ENCODE measurements at regions not wholly inside any gene's neighbourhood (a gene's known extent, or its start where the extent isn't known, plus 50 kb on each side); places are given as distances from the start of the nearest gene placed in this dataset.

DNA sequence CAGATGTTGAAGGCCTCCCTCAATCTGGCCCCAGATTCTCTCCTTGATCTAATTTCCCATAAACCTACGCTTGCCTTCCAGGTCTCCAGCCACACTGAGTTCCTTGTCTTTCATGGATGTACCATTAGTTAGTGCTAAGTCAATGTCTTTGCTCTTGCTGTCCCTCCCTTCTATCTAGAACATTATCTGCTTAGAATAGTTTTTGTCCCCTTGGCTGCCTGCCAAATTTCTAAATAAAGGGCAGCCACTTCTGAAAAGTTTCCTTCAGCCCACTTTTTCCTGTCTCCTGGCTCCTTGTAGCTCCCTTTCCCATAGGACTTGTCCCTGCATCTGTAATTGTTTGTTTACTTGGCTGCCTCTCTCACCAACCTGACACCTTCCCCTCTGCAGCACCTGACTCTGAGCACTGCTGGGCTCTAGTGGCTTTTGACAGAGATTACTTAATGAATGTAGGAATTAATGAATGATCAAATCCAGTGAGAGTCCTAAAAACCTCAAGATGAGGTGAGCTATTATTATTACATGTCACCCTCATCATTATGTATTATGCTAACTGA is 58.3 kb downstream of the CXCL12 start:
- DNase-seq (ENCODE audit: low spot score): no peak

DNA sequence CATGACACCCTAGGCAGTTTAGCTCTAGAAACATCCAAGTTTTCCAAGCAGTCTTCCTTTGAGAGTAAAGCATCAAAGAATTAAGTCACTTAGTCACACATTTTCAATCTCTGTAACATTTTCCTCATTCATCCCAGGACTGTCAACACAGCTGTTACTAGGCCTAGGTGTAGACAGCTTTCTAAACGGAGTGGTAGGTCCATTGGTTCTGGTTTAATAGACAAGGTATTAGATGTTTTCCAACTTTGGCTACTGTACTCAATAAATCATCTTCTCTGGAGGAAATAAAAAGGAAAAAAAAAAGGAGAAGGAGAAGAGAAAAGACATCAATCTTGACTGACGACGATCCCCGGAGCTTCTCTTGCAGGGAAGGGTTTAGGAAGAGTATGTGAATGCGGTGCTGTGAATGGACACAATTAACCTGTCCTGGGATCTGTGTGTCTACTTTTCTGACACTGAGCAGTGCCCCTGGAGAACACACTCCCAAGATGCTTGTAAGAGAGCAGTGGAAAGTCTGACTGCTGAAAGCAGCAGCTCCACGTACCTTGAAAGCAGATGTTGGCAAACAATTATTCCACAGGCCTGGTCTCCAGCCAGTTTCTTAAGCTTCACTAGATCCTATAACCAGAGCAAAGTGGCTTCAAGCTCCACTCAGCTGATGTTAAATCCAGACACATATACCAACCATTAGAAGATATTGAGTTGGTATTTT is 59.1 kb downstream of the CXCL12 start:
- DNase-seq (ENCODE audit: low spot score): no peak

DNA sequence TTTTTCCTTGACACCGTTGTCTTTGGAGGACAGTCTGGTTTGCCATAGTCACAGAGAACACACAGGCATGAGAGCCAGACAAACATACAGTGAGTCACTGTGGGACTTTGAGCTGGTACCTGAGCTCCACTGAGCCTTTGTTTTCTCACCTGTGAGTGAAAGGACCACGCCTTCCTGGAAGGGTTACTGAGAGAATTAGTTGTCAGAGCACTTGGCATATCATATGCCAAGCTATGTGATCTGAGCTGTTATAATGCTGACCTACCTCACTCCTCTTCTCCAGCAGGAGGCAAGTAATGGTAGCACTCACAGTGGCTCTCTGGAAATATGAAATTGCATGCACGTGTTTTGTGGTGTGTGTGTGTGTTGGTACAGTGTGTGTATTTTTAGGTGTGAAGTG is 59.7 kb downstream of the CXCL12 start:
- no peak for DNase-seq (ENCODE audit: low spot score)

DNA sequence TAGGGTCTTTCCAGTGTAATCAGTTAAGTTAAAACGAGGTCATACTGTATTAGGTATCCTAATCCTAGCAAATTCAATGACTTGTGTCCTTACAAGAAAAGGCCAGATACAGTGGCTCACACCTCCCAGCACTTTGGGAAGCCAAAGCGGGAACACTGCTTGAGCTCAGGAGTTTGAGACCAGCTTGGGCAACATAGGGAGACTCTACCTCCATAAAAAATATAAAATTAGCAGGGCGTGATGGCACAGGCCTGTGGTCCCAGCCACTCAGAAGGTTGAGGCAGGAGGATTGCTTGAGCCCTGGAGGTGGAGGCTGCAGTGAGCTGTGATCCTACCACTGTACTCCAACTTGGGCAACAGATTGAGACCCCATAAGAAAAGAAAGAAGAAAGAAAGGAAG is 61.1 kb downstream of the CXCL12 start:
- no peak for DNase-seq (ENCODE audit: low spot score)

DNA sequence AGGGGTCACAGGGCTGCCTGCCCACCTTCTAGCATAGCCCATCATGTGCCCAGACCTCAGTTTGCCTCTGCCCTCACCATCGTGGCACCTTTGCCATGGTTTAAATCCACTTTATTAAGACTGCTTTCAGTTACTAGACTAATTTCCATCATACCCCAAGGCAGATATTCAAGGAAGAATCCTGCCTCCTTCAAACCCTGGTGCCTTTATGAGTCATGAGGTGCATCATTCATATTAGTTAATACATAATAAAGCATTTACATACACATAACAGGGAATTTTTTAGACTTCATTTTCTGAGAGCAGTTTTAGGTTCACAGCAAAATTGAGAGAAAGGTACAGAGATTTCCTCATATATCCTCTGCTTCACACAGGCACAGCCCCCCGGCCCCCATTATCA is 62.8 kb downstream of the CXCL12 start:
- DNase-seq (ENCODE audit: low spot score): no peak

DNA sequence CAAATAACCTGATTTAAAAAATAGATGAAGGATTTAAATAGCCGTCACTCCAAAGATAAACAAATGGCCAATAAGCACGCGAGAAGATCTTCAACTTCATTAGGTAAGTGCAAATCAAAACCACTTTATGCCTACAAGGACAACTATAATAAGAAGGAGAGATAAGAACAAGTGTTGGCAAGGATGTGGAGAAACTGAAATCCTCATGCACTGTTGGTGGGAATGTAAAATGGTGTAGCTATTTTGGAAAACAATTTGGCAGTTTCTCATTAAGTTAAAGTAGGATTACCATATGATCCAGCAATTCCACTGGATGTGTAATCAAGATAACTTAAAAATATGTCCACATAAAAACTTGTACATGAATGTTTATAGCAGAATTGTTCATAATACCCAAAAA is 64.1 kb downstream of the CXCL12 start:
- DNase-seq (ENCODE audit: low spot score): no peak

DNA sequence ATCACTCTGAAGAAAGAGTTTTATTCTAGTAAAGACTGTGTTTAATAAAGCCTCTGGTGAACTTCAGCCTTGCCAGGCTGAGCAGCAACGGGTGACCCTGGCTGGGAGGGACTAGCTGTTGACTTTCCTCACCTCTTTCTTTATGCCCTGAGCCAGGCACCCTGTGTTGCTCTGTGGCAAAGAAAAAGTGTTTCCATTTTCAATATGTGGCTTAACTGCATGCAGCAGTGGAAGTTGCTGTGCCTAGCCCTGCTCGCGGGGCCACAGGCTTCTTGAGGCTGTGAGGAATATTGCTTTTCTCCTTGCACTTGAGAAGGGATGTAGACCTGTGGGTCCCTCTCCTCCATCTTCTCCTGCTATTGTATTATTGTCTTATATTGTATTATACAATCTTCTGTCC is 67.0 kb downstream of the CXCL12 start:
- no peak for DNase-seq (ENCODE audit: low spot score)

DNA sequence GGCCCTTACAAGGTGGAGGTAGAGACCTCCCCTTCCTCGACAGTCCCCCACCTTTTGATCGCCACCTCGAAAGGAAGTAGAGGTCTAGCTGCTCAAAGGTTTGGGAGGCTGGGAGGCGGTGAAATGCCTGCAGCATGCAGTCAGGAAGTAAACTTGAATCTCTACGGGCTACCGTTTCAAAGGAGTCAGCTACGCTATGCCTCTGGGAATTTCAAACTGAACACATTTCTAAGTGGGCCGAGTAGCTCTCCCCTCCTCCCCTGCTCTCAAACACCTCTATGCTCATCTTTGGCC is 68.0 kb downstream of the CXCL12 start:
- DNase-seq (ENCODE audit: low spot score): no peak

DNA sequence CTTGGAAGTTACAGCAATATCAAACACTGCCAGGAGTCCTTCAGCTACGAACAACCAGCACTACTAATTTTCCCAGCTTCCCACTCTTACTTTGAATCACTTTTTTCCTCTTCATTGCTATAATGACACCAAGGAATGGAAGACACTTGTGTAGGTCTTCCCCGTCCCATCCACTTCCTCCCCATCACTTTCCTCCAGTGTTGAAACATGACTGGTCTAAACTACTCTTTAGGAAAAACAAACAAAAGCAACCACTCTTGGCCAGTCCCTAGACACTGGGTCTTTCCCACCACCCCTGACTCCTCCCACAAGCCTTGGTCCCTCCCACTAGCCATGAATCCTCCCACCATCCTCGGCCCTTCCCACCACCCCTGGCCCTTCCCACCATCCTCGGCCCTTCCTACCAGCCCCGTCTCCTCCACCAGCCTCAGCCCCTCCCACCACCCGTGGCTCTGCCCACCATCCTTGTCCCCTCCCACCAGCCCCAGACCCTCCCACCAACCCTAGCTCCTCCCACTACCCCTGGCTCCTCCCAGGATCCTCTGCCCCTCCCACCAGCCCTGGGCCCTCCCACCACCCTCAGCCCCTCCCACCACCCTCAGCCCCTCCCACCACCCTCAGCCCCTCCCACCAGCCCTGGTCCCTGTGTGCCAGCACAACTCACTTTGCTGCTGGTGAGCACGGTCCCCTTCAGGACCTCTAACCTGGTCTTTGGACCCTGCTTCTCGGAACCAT is 68.5 kb downstream of the CXCL12 start:
- DNase-seq (ENCODE audit: low spot score): no peak

DNA sequence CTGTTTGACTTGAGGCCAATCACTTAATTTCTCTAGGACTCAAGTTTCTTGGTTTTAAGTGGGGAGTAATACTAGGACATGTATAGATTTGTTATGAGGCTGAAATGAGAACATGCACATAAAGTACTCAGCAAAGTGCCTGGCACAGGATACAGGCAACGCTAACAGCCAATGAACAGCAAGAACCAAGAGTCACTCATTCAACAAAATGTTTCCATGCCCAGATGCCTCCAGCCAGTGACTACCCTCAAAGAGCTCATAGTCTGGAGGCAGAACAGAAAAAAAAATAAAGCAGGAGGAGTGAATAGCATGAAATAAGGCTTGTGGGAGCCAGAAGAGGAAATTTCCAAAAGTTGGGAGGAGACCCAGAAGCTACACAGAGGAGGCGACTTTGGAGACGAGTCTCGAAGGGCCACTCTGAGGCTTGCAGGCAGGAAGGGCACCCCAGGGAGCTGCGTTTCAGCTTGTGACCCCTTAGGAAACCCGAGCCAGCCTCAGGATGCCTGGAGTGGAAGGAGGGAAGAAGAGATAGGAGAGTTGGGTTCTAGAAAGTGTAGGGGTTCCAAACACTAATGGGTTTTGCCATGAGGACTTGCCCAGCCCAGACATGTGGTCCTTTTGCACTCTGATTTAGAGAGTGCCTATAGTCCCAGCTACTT is 70.0 kb downstream of the CXCL12 start:
- no peak for DNase-seq (ENCODE audit: low spot score)

DNA sequence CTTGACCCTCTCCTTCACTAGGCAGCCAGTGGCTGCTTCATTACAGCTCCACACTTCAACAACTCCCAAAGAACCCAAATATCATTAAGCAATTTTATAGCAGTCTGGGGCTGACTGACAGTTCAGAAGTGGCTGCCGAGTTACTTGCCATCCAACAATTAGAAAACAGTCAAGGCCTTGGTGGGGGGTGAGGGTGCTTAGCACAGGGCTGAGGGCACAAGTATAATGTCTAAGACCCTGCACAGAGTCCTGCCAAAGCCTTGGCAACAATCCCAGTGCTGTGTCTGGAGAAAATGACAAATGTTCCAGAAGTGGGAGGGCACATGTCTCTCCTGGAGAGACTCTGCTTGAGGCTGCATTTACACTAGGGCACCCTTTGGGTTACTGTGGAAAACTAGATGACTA is 71.1 kb downstream of the CXCL12 start:
- no peak for DNase-seq (ENCODE audit: low spot score)

DNA sequence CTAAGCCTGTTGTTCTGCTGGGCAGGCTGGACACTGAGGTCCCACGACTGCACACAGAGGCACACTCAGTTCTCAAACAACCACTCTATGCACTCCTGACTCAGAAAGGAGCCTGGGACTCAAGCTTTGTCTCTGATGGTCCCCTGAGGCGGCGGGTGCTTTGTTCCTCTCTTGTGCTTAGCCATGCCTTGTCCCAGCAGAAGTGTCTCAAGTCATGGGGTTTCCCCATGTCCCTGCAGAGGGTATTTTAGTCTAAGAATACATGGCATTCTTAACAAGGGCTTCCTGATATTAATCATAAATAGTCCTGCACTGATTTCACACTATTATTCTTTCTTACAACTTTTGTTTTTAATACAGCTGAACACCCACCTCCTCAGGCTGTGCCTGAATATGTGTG is 72.5 kb downstream of the CXCL12 start:
- DNase-seq (ENCODE audit: low spot score): no peak

DNA sequence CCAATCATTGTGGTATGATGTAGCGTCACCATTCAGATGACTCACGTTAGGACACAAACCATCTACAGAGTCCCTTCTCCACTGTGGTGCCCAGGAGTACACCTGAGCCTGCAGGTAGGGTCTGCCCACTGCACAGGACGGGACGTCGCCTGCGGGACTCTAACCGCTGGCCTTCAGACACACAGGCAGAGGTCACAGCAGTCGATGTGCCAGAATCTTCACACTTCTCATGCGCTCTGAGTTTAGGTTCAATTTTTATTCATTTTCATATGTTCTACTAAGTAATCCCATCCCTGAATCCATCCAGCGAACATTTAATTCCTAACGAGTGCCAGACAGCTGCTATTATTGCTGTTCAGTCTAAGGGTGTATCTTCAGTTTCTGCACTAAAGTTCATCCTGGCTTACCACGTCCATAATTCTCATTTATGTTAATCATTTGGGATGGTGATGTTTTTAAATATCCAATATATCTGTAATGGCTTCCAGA is 73.3 kb downstream of the CXCL12 start:
- DNase-seq (ENCODE audit: low spot score): no peak

DNA sequence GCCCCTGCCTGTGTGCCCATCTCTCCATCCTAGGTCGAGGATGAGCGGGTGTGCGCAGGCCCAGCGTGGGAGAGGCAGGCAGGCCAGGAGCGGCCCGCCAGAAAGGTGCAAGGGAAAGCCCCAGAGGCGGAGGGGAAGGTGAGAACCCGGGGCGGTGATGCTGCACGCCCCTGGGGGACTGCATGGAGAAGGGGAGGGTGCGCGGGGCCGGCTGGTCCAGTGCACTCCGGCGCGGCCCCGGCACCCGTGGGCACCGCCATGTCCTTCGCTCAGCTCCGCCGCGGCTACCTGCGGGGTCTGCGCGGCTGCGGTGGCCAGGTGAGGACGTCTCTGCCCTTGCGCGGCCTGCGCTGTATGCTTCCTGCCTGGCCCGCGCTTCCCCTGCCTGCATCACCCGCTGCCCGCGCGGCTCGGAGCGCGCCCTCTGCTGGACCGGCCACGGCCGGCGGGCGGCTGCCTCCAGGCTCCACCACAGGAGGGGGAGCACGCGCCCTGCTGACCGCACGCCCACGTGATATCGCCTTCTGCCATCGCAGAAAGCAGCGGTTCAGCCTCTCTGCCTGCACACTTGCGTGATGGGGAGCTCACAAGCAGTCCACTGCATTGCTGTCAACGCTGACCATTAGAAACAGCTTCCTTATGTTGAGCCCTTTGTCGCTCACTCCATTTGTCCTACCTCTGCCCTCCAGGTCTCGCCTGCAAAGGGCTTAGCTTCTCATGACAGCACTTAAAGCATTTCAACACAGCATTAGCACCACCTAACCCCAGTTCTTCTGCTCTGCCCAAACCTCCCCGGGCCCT is 73.9 kb downstream of the CXCL12 start:
- no peak for DNase-seq (ENCODE audit: low spot score)

DNA sequence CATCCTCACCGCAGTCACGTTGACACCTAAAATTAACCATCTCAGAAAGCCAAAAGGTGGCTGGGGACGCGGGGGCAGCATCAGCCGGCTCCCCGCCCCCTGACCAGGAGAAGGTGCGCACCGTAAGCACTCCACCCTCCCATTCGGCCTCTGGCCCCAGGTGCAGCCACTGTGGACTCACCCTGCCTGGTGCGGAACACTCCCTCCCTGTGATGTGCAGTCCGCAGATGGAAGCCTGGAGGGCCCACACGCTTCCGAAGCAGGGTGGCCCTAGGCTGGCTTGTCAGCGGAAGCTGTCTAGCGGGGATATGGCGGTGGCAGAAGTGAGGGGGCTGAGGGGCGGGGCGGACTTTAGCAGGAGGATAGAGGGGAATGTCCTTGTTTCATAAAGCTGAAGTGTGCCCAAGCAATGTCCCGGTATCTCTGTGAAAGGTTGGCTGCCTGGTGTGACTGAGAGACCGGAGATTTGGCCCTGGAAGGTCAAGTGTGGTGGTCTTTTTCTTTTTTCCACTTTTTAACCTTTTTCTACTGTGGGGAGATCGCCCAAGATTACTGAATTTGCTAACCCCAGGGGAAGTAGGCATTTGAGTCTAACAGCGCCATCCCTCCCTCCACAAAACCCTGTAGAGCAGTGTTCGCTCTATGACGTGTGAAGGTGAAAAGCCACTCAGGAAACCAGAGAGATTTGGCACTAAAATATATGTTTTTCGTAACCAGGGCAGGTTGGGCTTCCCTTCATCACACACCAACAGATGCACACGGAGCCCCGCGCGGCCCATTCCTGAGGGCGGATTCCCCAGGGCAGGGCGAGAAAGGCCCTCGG is 74.7 kb downstream of the CXCL12 start:
- DNase-seq (ENCODE audit: low spot score): no peak

DNA sequence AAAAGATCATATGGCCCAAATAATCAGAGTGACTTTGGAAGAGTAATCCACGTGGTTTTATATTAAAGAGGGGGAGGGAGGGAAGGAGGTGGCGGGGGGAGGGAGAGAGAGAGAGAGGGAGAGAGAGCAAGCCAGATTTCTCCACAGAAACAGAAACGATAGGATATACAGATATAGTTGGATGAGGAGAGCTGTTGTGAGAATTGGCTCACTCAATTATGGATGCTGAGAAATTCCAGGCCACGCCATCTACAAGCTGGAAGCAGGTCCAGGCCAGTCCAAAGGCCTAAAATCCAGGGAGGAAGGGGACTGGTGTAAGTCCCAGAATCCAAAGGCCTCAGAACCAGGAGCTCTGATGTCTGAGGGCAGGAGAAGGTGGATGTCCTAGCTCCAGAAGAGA is 75.5 kb downstream of the CXCL12 start:
- DNase-seq (ENCODE audit: low spot score): no peak

DNA sequence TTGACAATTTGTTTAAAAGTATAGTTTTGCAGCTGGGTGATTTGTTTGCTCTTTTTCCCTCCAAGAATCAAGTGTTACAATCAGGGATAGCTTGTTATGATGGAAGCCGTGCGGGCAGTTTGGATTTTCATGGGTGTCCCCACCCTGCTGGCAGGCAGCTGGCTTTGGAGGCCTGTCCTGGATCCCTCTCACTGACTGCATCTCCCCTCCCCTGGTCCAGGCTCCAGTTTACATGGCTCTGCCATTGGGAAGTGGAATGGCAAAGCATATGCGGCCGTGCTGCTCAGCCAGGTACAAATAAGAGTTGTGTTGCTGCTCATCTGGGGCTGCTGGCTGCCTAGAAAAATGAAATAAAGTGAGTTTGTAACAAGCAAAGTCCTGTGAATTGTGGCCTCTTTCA is 76.0 kb downstream of the CXCL12 start:
- DNase-seq (ENCODE audit: low spot score): no peak

DNA sequence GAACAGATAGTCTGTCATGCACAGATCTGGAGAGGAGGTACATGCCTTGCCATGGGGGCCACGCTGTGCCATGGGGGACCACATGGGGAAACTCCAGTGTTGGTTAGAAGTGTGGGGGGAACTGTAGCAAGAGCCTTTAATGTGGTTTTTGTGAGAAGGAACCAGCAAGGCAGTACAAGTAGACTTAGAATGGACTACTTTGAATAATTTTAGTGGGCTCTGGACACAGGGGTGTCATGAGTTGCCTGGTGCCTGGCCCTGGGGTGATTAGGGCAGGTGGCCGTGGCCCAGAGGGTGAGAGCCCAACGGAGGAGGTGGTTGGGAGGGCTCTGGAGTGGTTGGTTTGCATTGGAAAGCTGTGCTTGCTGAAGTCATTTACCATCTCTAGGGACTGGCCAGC is 77.2 kb downstream of the CXCL12 start:
- no peak for DNase-seq (ENCODE audit: low spot score)

DNA sequence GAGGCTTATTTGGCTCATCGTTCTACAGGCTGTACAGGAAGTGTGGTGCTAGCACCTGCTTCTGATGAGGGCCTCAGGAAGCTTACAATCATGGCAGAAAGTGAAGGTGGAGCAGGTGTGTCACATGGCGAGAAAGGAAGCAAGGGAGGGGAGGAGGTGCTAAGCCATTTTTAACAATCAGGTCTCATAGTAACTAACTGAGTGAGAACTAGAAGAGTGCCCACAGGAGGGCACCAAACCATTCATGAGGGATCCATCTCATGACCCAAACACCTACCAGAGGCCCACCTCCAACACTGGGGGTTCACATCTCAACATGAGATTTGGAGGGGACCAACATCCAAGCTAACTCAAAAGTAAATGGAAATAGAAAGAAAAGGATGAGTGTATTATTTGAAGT is 78.1 kb downstream of the CXCL12 start:
- no peak for DNase-seq (ENCODE audit: low spot score)

DNA sequence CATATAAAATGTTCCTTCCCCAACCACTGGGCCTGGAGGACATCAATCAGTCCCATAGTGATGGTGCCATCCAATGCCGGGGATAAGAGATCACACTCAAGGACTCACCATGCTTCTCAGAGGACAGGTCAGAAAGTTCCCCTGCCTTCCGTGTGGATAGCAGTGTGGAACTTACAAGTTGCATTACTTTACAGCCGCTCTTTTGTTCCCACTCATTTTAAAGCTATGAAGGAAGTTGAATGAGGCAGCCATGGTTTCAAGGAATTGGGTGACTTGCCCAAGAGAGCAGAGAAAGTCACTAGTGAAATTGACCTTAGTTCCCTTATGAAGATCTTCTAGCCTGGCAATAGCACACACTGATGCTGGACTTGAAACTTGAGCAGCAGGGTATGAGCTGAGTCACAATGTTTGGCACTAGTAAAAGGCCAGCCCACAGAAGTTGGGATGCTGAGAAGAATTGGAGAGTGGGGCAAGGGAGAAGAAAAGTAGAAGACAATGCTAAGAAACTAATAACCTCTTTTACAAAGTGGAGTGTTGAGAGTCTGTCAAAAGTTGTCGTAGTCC is 78.7 kb downstream of the CXCL12 start:
- DNase-seq (ENCODE audit: low spot score): no peak

DNA sequence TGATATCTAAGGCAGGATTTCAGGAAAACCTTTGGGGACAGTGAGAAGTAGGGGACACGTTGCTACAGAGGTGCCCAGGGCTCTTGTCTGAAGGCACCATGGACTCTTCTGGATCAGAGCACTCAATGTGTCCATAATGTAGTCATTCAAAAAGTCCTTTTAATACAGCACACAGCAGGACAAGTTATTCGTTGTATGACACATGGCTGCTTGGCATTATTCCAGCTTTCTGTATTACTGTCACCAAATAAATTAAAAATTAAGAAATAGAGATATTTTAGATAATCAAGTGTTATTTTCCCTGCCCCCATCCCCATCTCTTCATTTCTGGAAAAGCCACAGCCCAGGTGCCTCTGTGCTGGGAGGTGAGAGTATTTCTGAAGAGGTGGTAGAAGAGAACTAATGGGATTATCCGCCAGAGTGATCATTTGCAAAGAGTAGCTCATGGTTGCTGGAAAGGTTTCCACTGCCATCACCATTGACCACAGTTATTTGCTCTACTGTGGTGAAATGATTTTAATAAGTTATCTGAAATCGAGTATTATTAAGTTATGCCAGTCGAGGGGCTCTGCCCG is 83.0 kb downstream of the CXCL12 start:
- DNase-seq (ENCODE audit: low spot score): no peak
